ENCODE measurements at regions not wholly inside any gene's neighbourhood (a gene's known extent, or its start where the extent isn't known, plus 50 kb on each side); places are given as distances from the start of the nearest gene placed in this dataset.

DNA sequence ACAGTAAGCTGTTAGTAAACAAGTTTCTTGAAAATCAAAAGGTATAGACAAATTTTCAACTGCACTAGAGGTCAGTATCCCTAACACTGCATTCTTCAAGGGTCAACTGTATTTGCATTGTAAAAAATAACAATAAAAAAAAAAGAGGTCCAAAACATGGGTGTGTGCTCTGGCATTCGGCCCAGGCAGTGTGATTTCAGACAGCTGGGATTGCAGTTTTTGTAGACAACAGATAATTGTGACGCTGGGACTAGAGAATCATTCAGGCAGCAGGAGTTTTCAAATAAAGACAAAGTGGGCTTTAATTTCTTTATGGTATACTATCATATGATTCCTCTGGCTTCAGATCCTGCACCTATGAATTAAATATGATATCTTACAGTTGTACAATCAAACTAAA, 543.2 kb upstream of the SEMA3D start:
- TF ChIP-seq, protein P1, sequence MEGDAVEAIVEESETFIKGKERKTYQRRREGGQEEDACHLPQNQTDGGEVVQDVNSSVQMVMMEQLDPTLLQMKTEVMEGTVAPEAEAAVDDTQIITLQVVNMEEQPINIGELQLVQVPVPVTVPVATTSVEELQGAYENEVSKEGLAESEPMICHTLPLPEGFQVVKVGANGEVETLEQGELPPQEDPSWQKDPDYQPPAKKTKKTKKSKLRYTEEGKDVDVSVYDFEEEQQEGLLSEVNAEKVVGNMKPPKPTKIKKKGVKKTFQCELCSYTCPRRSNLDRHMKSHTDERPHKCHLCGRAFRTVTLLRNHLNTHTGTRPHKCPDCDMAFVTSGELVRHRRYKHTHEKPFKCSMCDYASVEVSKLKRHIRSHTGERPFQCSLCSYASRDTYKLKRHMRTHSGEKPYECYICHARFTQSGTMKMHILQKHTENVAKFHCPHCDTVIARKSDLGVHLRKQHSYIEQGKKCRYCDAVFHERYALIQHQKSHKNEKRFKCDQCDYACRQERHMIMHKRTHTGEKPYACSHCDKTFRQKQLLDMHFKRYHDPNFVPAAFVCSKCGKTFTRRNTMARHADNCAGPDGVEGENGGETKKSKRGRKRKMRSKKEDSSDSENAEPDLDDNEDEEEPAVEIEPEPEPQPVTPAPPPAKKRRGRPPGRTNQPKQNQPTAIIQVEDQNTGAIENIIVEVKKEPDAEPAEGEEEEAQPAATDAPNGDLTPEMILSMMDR (IDR thresholded peaks at IDR 0.05 in 8 of 11, conservative IDR thresholded peaks at IDR 0.05 in 3 of 11), result no peak
- no peak for TF ChIP-seq POLR2AphosphoS5 (IDR thresholded peaks at IDR 0.05)
- no peak for TF ChIP-seq POLR2A (IDR thresholded peaks at IDR 0.05)

All from spleen (tissue), 7 donors.